BJ (cell line): ENCODE measurements at regions not wholly inside any gene's neighbourhood (a gene's known extent, or its start where the extent isn't known, plus 50 kb on each side); places are given as distances from the start of the nearest gene placed in this dataset.

Experiments used
- CTCF ChIA-PET: fragments of 350-600 bp; formaldehyde crosslinking; extraction: SDS; loops from one replicate; lab custom pipeline; 2021; ENCODE audit warnings: antibody characterized with exemption, inconsistent platforms; lab: Yijun Ruan, JAX
- POLR2A ChIA-PET: fragments of 300-600 bp; sonication (Branson Sonifier 250); formaldehyde crosslinking; extraction: SDS; loops from one replicate; lab custom pipeline; 2021; ENCODE audit warnings: antibody characterized with exemption; lab: Charles Lee
- DNase-seq: peaks from one replicate; pipeline ENCODE4 v3.0.0-alpha.2; 2011; ENCODE audit warnings: low read depth
- H3K27me3 ChIP-seq: 2 replicates; pipeline ENCODE4 v1.6.0; 2011; ENCODE audit warnings: low read length; ENCODE audit not compliant: control insufficient read depth, insufficient read depth
- H3K36me3 ChIP-seq: 2 replicates; pipeline ENCODE4 v1.5.1; 2011; ENCODE audit warnings: low read length; ENCODE audit not compliant: control insufficient read depth, insufficient read depth
- H3K4me3 ChIP-seq: 2 replicates; pipeline ENCODE4 v1.5.1; 2011; ENCODE audit warnings: low read depth, mild to moderate bottlenecking, control low read depth, low read length
- CTCF ChIP-seq: IDR thresholded peaks from 2 replicates; pipeline ENCODE4 v1.5.1; 2011; ENCODE audit warnings: low read depth, mild to moderate bottlenecking, control low read depth, inconsistent platforms, low read length, moderate library complexity; ENCODE audit not compliant: insufficient read depth

- H3K36me3 ChIP-seq = no peaks in the 10 kb centered on the region
- no peaks in the 10 kb centered on the region for H3K27me3 ChIP-seq
- CTCF ChIA-PET = interaction anchor here (0.9 kb wide), 1 partner anchor 9 kb away, joined by 3 read pairs; no protein-coding TSS in a partner anchor
- no peak for DNase-seq
- no peak overlapping the region for H3K4me3 ChIP-seq
- POLR2A ChIA-PET = no interaction called here
- no peak for TF ChIP-seq CTCF
These were observed 307.1 kb upstream of the RSPO3 start for GRCh38 chr6:126811321-126811720.

- Histone ChIP-seq H3K36me3 (no peaks in the 10 kb centered on the region), H3K27me3 (no peaks in the 10 kb centered on the region), H3K4me3 (no peak overlapping the region)
- TF ChIP-seq CTCF = no peak
- ChIA-PET POLR2A (interaction anchor here (1.0 kb wide), 1 partner anchor 12 kb away, joined by 6 read pairs; no protein-coding TSS in a partner anchor), CTCF (interaction anchor here (0.8 to 1.3 kb wide), 3 partner anchors 9 to 26 kb away, joined by 3 to 5 read pairs (median 3); no protein-coding TSS in a partner anchor)
- DNase-seq = no peak
These were observed 306.5 kb upstream of the RSPO3 start for GRCh38 chr6:126812010-126812409.

- H3K4me3 ChIP-seq = no peak overlapping the region
- TF ChIP-seq CTCF = no peak
- ChIA-PET CTCF (interaction anchor here (0.8 to 1.9 kb wide), 4 partner anchors 8 to 27 kb away, joined by 3 to 12 read pairs (median 4); no protein-coding TSS in a partner anchor), POLR2A (interaction anchor here (1.0 kb wide), 1 partner anchor 12 kb away, joined by 6 read pairs; no protein-coding TSS in a partner anchor)
- H3K27me3 ChIP-seq = no peaks in the 10 kb centered on the region
- no peaks in the 10 kb centered on the region for H3K36me3 ChIP-seq
- DNase-seq = no peak
These were observed 305.8 kb upstream of the RSPO3 start for GRCh38 chr6:126812651-126813050.

- H3K4me3 ChIP-seq = no peak overlapping the region
- no peaks in the 10 kb centered on the region for H3K36me3 ChIP-seq
- no peak for DNase-seq
- CTCF ChIA-PET = interaction anchor here (0.6 to 1.9 kb wide), 3 partner anchors 16 to 301 kb away, joined by 3 to 5 read pairs (median 3); no protein-coding TSS in a partner anchor
- no peaks in the 10 kb centered on the region for H3K27me3 ChIP-seq
- TF ChIP-seq CTCF = no peak
- POLR2A ChIA-PET = no interaction called here
These were observed 297.8 kb upstream of the RSPO3 start for GRCh38 chr6:126820634-126821033.

- POLR2A ChIA-PET = no interaction called here
- DNase-seq = no peak
- no peak for TF ChIP-seq CTCF
- Histone ChIP-seq H3K4me3 (no peak overlapping the region), H3K36me3 (no peaks in the 10 kb centered on the region), H3K27me3 (no peaks in the 10 kb centered on the region)
- CTCF ChIA-PET = interaction anchor here (1.9 to 2.4 kb wide), 2 partner anchors 9 to 17 kb away, joined by 3 to 5 read pairs; no protein-coding TSS in a partner anchor
These were observed 296.8 kb upstream of the RSPO3 start for GRCh38 chr6:126821706-126822105.
